Endothelial cell of umbilical vein (primary cell): ENCODE measurements at regions not wholly inside any gene's neighbourhood (a gene's known extent, or its start where the extent isn't known, plus 50 kb on each side); places are given as distances from the start of the nearest gene placed in this dataset.

ENCODE experiments used
- BruUV-seq: library from RNA; stranded (reverse); fragments of 400-500 nt; replicated peaks from 2 replicates; lab custom pipeline; 2021; lab: Mats Ljungman, UMichigan
- CTCF ChIA-PET: fragments of 300-600, 350-600 bp; sonication (Branson Sonifier 250); formaldehyde crosslinking; loops from one replicate; lab custom pipeline; 2021; ENCODE audit warnings: antibody characterized with exemption, inconsistent platforms; lab: Charles Lee
- POLR2A ChIA-PET: fragments of 300-600, 350-600 bp; sonication (Branson Sonifier 250); formaldehyde crosslinking; loops from one replicate; lab custom pipeline; 2021; ENCODE audit warnings: antibody characterized with exemption, inconsistent platforms; lab: Charles Lee
- DNase-seq: peaks from one replicate; pipeline ENCODE4 v3.0.0-alpha.2; 2011; ENCODE audit warnings: low read depth, low spot score
- FAIRE-seq: peaks from 2 replicates; lab custom pipeline; 2011; peaks lifted over from hg19 to GRCh38; lab: Jason Lieb, UNC
- H2AFZ ChIP-seq: 2 replicates; pipeline ENCODE4 v1.6.0; 2012; ENCODE audit warnings: low read depth, low read length, control low read depth, inconsistent platforms
- H3K27ac ChIP-seq: 2 replicates; pipeline ENCODE4 v1.5.1; 2011; ENCODE audit warnings: low read depth, mild to moderate bottlenecking, control low read depth, low read length, moderate library complexity; ENCODE audit not compliant: insufficient read depth
- H3K27me3 ChIP-seq, 2 experiments: 2 replicates each; pipeline versions ENCODE4 v1.6.0 to v1.6.1; 2011; ENCODE audit warnings: low read length in 2 of 2, mixed read lengths in 1 of 2; ENCODE audit not compliant: control insufficient read depth in 2 of 2, insufficient read depth in 2 of 2
- H3K36me3 ChIP-seq, 2 experiments: 2 replicates in 1 of 2; 3 replicates in 1 of 2; pipeline ENCODE4 v1.5.1; 2011; ENCODE audit warnings: low read length in 2 of 2, mild to moderate bottlenecking in 1 of 2, moderate library complexity in 1 of 2; ENCODE audit not compliant: control insufficient read depth in 2 of 2, insufficient read depth in 2 of 2; ENCODE audit errors: extremely low read depth in 1 of 2
- H3K4me1 ChIP-seq: 3 replicates; pipeline ENCODE4 v1.5.1; 2011; ENCODE audit warnings: mild to moderate bottlenecking, low read length; ENCODE audit not compliant: control insufficient read depth, insufficient read depth; ENCODE audit errors: extremely low read depth
- H3K4me2 ChIP-seq: 2 replicates; pipeline ENCODE4 v1.6.1; 2011; ENCODE audit warnings: low read length, control low read depth, mixed read lengths; ENCODE audit not compliant: insufficient read depth
- H3K4me3 ChIP-seq, 3 experiments: fragments of 200-600 bp in 1 of 3; sonication (generic), shearing (Covaris generic) in 1 of 3; replicated peaks in 1 of 3; 2 replicates each; pipeline ENCODE4 v1.5.1; 2011 to 2016; ENCODE audit warnings: control low read depth in 3 of 3, low read length in 3 of 3, mild to moderate bottlenecking in 2 of 3, inconsistent platforms in 1 of 3, low read depth in 1 of 3, moderate library complexity in 1 of 3; ENCODE audit not compliant: insufficient read depth in 1 of 3
- H3K79me2 ChIP-seq: 2 replicates; pipeline ENCODE4 v1.6.0; 2012; ENCODE audit warnings: low read length, inconsistent platforms; ENCODE audit not compliant: control insufficient read depth, insufficient read depth
- H3K9ac ChIP-seq: replicated peaks from 2 replicates; pipeline ENCODE3; 2011; ENCODE audit warnings: low read length, control low read depth; ENCODE audit not compliant: insufficient read depth; ENCODE audit errors: extremely low read depth
- H3K9me1 ChIP-seq: replicated peaks from 3 replicates; pipeline ENCODE4 v1.6.0; 2011; ENCODE audit warnings: mild to moderate bottlenecking, low read length; ENCODE audit not compliant: control insufficient read depth, insufficient read depth; ENCODE audit errors: extremely low read depth
- H3K9me3 ChIP-seq: replicated peaks from 2 replicates; pipeline ENCODE4 v1.5.1; 2012; ENCODE audit warnings: low read length, inconsistent platforms; ENCODE audit not compliant: control insufficient read depth, insufficient read depth
- H4K20me1 ChIP-seq: replicated peaks from 2 replicates; pipeline ENCODE3; 2011; ENCODE audit warnings: mild to moderate bottlenecking, low read length; ENCODE audit not compliant: control insufficient read depth, insufficient read depth; ENCODE audit errors: extremely low read depth
- CTCF ChIP-seq, 2 donors: IDR thresholded peaks; 1 replicate in 1 of 2; 2 replicates in 1 of 2; pipeline ENCODE4 v1.5.1; 2011; ENCODE audit warnings: low read length in 2 of 2, mild to moderate bottlenecking in 2 of 2, moderate library complexity in 2 of 2, control low read depth in 1 of 2, inconsistent platforms in 1 of 2, low read depth in 1 of 2; ENCODE audit not compliant: insufficient read depth in 1 of 2; ENCODE audit errors: extremely low read depth in 1 of 2
- EZH2 ChIP-seq: IDR thresholded peaks from 2 replicates; pipeline ENCODE4 v1.6.1; 2012; ENCODE audit warnings: borderline replicate concordance, low read depth, mild to moderate bottlenecking, moderate library complexity, low read length, inconsistent platforms; ENCODE audit not compliant: severe bottlenecking
- FOS ChIP-seq: IDR thresholded peaks from 2 replicates; pipeline ENCODE4 v1.6.1; 2011; ENCODE audit warnings: mild to moderate bottlenecking, low read length, moderate library complexity, borderline replicate concordance; ENCODE audit not compliant: insufficient read depth
- GATA2 ChIP-seq: IDR thresholded peaks from 2 replicates; pipeline ENCODE4 v1.7.0; 2011; ENCODE audit warnings: low read depth, mild to moderate bottlenecking, moderate library complexity, mixed read lengths, low read length; ENCODE audit not compliant: insufficient read length, insufficient read depth
- JUN ChIP-seq: IDR thresholded peaks from 2 replicates; pipeline ENCODE4 v1.6.1; 2011; ENCODE audit warnings: borderline replicate concordance, low read depth; ENCODE audit not compliant: insufficient read length, insufficient read depth
- MYC ChIP-seq: IDR thresholded peaks from one replicate; pipeline ENCODE4 v1.6.1; 2011; ENCODE audit warnings: mild to moderate bottlenecking, low read depth, low read length
- POLR2A ChIP-seq: IDR thresholded peaks from 2 replicates; pipeline ENCODE4 v1.6.1; 2012; ENCODE audit warnings: low read depth, mild to moderate bottlenecking, control low read depth, low read length
- POLR2AphosphoS5 ChIP-seq: IDR thresholded peaks from 2 replicates; pipeline ENCODE4 v1.6.1; 2012; ENCODE audit warnings: low read depth, mild to moderate bottlenecking, control low read depth, low read length, moderate library complexity; ENCODE audit not compliant: insufficient read depth
- dilution Hi-C: fragments of 300-500 bp; cut with MboI; formaldehyde crosslinking; loops from one replicate; pipeline ENCODE4 v1.15.0; 2019; ENCODE audit warnings: low sequenced_read_pairs; ENCODE audit not compliant: extremely low pct_ligation_motif_present
- intact Hi-C: fragments of 100-400 bp; cut with micrococcal nuclease; formaldehyde crosslinking; loops from one replicate; pipeline ENCODE4 v1.10.0; 2022
- TF ChIP-seq, protein P1 (sequence below): IDR thresholded peaks from 2 replicates; pipeline ENCODE4 v1.6.1; 2011; ENCODE audit not compliant: insufficient read depth, insufficient read length

DNA sequence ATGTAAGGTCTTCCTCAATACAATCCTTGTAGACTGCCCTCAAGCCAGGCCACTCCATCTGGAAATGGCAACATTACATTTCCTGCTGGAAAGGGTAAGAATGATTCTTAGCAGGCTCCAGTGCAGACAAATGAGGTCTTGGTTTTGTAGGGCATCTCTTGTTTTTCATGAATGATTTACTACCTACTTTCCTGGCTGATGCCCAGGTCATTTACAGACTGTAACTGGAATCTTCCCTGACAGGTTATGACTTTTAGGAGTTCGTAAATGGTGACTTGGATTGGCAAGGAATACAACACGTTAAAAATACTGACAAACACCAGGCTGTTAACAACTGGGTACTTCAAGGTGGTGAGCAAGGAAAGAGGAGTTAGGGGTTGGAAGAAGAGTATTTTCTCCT is 510.5 kb upstream of the TNC start:
- H3K9me1 ChIP-seq = no peaks in the 10 kb centered on the region
- no peak overlapping the region for H3K4me2 ChIP-seq
- no peaks in the 10 kb centered on the region for H3K27me3 ChIP-seq
- peaks cover 2% of the 10 kb centered on the region for H3K9me3 ChIP-seq
- no peaks in the 10 kb centered on the region for H3K79me2 ChIP-seq
- BruUV-seq = no TSS peak
- FAIRE-seq (no peak), DNase-seq (no peak)
- H4K20me1 ChIP-seq = no peaks in the 10 kb centered on the region
- H3K4me1 ChIP-seq = no peaks in the 10 kb centered on the region
- no peaks in the 10 kb centered on the region for H3K36me3 ChIP-seq
- intact Hi-C loops (no loop called here), dilution Hi-C loops (no loop called here)
- H3K27ac ChIP-seq = no peak overlapping the region
- H3K4me3 ChIP-seq = no peak overlapping the region
- no peak overlapping the region for H2AFZ ChIP-seq
- TF ChIP-seq FOS (no peak), JUN (no peak), MYC (no peak), CTCF (IDR thresholded peaks at IDR 0.05; ENCODE audit: extremely low read depth in 1 of 2, insufficient read depth in 1 of 2, low read depth in 1 of 2, low read length in 2 of 2) (no peak), POLR2A (no peak), POLR2AphosphoS5 (no peak), EZH2 (no peak), GATA2 (no peak)
- TF ChIP-seq, protein P1, sequence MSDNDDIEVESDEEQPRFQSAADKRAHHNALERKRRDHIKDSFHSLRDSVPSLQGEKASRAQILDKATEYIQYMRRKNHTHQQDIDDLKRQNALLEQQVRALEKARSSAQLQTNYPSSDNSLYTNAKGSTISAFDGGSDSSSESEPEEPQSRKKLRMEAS = no peak
- no peak overlapping the region for H3K9ac ChIP-seq
- CTCF ChIA-PET = no interaction called here
- POLR2A ChIA-PET = no interaction called here
